Adrenal gland (tissue), 5 donors: ENCODE measurements at regions not wholly inside any gene's neighbourhood (a gene's known extent, or its start where the extent isn't known, plus 50 kb on each side); places are given as distances from the start of the nearest gene placed in this dataset.

Experiments
- POLR2A ChIP-seq, 2 donors: fragments of 450-650 bp; IDR thresholded peaks; one replicate each; pipeline ENCODE4 v1.6.1; 2017; ENCODE audit warnings: antibody characterized with exemption in 2 of 2, mild to moderate bottlenecking in 2 of 2, moderate library complexity in 1 of 2
- TF ChIP-seq, protein P1 (sequence below), 6 experiments: fragments of 450-650 bp in 4 of 6; fragments of 200-600 bp in 2 of 6; sonication (generic) in 1 of 6; IDR thresholded peaks; 1 replicate in 5 of 6; 2 replicates in 1 of 6; pipeline versions ENCODE4 v1.5.1 to v1.8.0; 2016 to 2021; ENCODE audit warnings: antibody characterized with exemption in 6 of 6, mild to moderate bottlenecking in 2 of 6, moderate library complexity in 1 of 6
- donor health status: DM: no; HTN: no; CAD: no.

GRCh38 chr5:173688703-173689102 lies 72.3 kb upstream of the BOD1 start:
- TF ChIP-seq, protein P1, sequence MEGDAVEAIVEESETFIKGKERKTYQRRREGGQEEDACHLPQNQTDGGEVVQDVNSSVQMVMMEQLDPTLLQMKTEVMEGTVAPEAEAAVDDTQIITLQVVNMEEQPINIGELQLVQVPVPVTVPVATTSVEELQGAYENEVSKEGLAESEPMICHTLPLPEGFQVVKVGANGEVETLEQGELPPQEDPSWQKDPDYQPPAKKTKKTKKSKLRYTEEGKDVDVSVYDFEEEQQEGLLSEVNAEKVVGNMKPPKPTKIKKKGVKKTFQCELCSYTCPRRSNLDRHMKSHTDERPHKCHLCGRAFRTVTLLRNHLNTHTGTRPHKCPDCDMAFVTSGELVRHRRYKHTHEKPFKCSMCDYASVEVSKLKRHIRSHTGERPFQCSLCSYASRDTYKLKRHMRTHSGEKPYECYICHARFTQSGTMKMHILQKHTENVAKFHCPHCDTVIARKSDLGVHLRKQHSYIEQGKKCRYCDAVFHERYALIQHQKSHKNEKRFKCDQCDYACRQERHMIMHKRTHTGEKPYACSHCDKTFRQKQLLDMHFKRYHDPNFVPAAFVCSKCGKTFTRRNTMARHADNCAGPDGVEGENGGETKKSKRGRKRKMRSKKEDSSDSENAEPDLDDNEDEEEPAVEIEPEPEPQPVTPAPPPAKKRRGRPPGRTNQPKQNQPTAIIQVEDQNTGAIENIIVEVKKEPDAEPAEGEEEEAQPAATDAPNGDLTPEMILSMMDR (IDR thresholded peaks at IDR 0.05), result no peak
- no peak for TF ChIP-seq POLR2A (IDR thresholded peaks at IDR 0.05)
